ENCODE measurements at regions not wholly inside any gene's neighbourhood (a gene's known extent, or its start where the extent isn't known, plus 50 kb on each side); places are given as distances from the start of the nearest gene placed in this dataset.

GRCh38 chr9:11335011-11335410 lies 722.2 kb upstream of the PTPRD start:
- no peak for DNase-seq

- no peak for DNase-seq
Observed at GRCh38 chr9:11338130-11338529, 725.3 kb upstream of the PTPRD start.

DNA sequence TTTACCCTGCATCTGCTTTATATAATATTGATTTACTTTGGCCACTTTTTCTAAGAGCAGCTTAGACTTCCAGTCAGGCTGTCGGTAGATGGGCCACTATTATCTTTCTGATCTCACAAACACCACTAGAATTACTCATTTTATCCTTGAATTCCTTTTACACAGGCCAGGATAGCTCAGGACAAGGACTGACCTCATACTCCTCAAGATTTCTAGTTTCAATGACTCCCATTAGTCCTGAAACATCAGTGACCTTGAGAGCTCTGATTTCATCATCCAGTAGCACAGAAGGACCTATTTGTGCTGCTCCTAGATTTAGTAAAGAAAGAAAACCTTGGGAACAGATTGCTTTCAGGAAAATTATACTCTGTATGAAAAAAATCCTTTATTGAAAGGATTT lies 727.9 kb upstream of the PTPRD start:
- DNase-seq: no peak

DNA sequence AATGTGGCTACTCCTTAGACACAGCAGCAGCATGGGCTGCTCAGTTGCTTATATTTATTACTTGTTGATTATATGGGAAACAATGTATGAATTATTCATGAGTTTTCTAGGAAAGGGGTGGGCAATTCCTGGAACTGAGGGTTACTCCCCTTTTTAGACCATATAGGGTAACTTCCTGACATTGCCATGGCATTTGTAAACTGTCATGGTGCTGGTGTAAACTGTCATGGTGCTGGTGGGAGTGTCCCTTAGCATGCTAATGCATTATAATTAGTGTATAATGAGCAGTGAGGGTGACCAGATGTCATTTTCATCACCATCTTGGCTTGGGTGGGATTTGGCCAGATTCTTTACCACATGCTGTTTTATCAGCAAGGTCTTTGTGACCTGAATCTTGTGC lies 734.6 kb upstream of the PTPRD start:
- DNase-seq: no peak

GRCh38 chr9:11348366-11348765 lies 735.6 kb upstream of the PTPRD start:
- no peak for DNase-seq

GRCh38 chr9:11349187-11349586 lies 736.4 kb upstream of the PTPRD start:
- DNase-seq: no peak

DNA sequence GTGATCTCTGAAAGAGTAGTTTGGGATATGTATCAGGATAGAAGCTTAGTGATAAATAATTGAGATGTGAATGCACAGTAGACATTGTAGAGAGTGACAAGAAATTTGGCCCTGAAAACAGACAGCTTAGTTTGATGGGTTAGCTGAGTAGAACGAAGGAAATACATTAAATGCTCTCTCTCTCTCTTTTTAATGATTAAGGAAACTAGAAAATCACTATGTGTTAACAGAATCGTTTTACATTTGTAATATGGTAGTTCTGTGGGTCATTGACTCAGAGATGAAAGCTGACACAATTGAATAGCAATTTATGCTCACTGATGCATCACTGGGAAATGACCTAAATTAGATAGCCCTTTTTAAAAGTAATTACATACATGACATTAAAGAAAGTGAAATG lies 739.8 kb upstream of the PTPRD start:
- no peak for DNase-seq

DNA sequence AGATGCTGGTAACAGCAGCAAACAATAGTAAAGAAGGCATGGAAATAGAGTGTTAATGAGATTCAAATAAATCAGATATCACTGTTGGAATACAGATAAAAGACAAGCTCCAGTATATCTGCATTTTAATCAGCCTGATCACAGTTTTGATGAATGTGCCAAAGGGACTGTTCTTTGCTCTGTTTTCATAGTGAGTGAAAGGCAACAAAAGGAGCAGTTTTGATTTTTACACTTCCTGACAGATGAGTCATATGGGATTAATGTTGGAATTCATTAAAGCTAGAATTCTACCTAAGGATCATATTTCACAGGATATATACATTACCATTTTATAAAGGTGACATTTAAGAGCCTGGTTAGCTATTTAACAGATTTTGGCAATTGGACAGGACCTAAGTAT lies 743.3 kb upstream of the PTPRD start:
- DNase-seq: no peak

- DNase-seq: no peak
Observed at GRCh38 chr9:11366585-11367129, 753.9 kb upstream of the PTPRD start.

GRCh38 chr9:11374926-11375325 lies 762.1 kb upstream of the PTPRD start:
- DNase-seq: no peak

GRCh38 chr9:11402621-11403020 lies 789.8 kb upstream of the PTPRD start:
- no peak for DNase-seq

GRCh38 chr9:11414241-11414640 lies 801.4 kb upstream of the PTPRD start:
- no peak for DNase-seq

DNA sequence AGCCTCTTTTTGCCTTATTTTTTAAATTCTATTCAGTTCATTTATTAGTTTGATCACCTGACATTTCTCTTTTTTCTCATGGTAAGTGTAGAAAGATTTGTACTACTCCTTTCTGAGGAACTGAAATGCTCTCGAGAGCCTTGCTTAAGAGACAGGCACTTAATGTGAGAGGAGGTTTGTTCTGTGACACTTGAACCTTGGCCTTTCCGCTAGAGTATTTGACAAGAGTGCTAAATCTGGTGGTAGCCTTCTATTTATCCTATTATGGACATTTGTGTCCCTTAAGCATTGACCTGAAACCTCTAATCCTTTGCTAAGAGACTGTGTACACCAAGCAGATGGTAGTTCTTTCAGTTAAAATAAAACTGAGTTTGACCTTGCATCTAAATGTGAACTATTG lies 805.0 kb upstream of the PTPRD start:
- DNase-seq: no peak

GRCh38 chr9:11431490-11431889 lies 818.7 kb upstream of the PTPRD start:
- DNase-seq: no peak

DNA sequence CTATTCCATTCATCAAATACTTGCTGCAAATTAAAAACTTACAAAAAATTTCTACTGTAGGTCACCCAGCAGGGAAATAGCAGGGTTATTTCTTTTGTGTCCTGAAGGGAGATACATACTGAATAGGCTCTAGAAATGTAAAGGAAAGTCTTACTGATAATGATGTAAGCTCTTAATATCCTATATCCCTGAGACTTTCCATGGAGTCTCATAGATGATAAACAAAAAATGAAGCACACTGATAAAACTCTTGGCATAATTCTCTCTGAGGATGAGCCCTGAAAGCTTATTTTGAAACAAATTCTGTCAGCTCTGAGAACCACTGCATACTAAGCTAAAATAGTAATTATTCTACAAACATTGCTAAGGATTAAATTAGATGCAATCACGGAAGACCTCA lies 819.6 kb upstream of the PTPRD start:
- DNase-seq: no peak

- no peak for DNase-seq
Observed at GRCh38 chr9:11443631-11444030, 830.8 kb upstream of the PTPRD start.

GRCh38 chr9:11457825-11458790 lies 845.3 kb upstream of the PTPRD start:
- DNase-seq: no peak

- DNase-seq: no peak
Observed at GRCh38 chr9:11469745-11470144, 856.9 kb upstream of the PTPRD start.

DNA sequence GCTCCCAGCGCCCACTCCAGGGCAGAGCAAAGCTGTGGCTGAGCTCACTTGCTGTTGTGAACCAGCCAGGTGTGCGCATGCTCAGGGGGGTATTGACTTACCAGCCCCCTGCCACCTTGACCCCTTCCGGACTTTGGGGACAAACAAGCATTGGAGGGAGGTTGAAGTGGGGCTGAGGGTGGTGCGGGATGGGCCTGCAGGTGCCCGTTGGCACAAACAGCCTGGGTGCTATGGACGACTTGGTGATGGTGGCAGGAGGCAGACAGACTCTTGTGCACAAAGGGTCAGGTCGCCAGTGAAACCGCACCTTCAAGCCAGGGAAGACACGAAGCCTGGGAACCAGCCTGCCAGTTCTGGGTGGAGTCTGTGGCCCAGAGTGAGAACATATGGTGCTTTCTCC lies 858.5 kb upstream of the PTPRD start:
- no peak for DNase-seq

DNA sequence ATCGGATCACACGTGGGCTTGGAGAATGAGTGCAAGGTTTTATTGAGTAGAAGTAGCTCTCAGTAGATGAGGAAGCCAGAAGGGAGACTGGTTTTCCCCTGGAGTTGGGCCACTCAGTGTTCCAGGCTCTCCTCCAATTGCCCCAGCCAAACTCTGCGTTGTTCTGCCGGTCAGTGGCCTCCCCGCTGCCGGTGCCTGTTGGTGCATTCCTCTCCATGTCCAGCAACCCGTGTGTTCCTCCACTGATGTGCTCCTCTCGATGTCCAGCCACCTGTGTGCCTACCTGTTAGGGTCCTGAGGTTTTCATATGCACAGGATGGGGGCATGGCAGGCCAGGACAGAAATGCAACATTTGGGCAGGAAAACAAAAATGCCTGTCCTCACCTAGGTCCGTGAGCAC lies 888.0 kb upstream of the PTPRD start:
- no peak for DNase-seq

- no peak for DNase-seq
Observed at GRCh38 chr9:11506980-11507379, 894.2 kb upstream of the PTPRD start.

GRCh38 chr9:11537566-11537965 lies 924.8 kb upstream of the PTPRD start:
- no peak for DNase-seq

- DNase-seq: no peak
Observed at GRCh38 chr9:11542781-11543180, 930.0 kb upstream of the PTPRD start.

DNA sequence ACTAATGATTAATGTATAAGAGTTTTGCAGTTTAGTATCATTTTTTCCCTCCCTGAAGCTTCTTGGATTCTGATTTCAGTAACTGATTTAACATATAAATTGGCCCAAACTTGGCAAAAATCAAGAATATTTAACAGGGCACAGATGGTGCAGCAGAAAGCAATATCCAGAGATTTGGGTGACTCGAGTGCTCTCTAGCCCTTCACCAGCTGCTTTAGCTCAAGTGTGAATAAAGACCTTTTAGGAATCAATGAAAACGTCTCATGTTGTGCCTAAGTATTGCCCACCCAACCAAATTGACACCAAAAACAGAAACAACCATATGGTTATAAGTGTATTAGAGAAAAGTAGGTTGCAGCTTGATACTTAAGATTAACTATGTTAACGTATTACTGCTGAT lies 933.4 kb upstream of the PTPRD start:
- DNase-seq: no peak

DNA sequence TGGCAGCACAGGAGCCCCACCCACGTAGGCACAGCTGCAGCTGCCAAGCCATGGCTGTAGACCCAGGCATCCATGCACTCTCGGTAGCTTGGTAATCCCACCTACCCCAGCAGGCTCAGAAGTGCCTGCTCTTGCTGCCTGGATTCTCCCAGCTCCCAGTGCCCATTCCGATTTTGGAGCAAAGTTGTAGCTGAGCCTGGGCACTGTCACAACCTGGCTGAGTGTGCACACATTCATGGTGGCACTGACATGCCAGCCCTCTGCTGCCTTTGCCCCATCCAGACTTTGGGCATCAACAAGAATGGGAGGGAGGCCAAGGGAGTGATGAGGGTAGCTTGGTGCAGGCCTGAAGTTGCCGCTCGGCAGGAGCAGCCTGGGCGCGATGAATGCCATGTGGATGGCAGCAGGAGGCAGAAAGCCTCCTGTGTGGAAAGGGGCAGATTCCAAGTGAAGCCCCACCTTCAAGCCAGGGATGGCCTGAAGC lies 936.6 kb upstream of the PTPRD start:
- DNase-seq: no peak
